Colonic mucosa (tissue), 4 donors: ENCODE measurements at regions not wholly inside any gene's neighbourhood (a gene's known extent, or its start where the extent isn't known, plus 50 kb on each side); places are given as distances from the start of the nearest gene placed in this dataset.

Source experiments
- DNase-seq: peaks from one replicate; pipeline ENCODE4 v3.0.0-alpha.2; 2020
- H3K27ac ChIP-seq: fragments of 200-600 bp; one replicate; pipeline ENCODE4 v1.8.0; 2021
- H3K27me3 ChIP-seq: fragments of 200-600 bp; one replicate; pipeline ENCODE4 v1.8.0; 2021
- H3K36me3 ChIP-seq: fragments of 200-600 bp; one replicate; pipeline ENCODE4 v1.8.0; 2021
- H3K4me1 ChIP-seq: fragments of 200-600 bp; one replicate; pipeline ENCODE4 v1.8.0; 2021; ENCODE audit warnings: mild to moderate bottlenecking
- H3K4me3 ChIP-seq: fragments of 200-600 bp; one replicate; pipeline ENCODE4 v1.8.0; 2021
- H3K9ac ChIP-seq, 2 donors: one replicate each; pipeline ENCODE4 v1.7.0; 2013; ENCODE audit warnings: control low read depth in 2 of 2, low read depth in 2 of 2, low read length in 2 of 2
- H3K9me3 ChIP-seq: fragments of 200-600 bp; one replicate; pipeline ENCODE4 v1.8.0; 2021
- CTCF ChIP-seq: fragments of 200-600 bp; IDR thresholded peaks from one replicate; pipeline ENCODE4 v1.8.0; 2022; ENCODE audit warnings: antibody characterized with exemption, mild to moderate bottlenecking
- intact Hi-C: fragments of 100-400 bp; cut with DNase I; formaldehyde crosslinking; loops from one replicate; pipeline ENCODE4 v1.14.1; 2022
- donor health status: healthy.
- donor health status: DM: no; HTN: no; CAD: no.
- donor health status: DM: no; HTN: no; CAD: no.

- DNase-seq = no peak
- no peaks in the 10 kb centered on the region for H3K4me1 ChIP-seq
- no peak overlapping the region for H3K9ac ChIP-seq
- no peak for TF ChIP-seq CTCF
- H3K27me3 ChIP-seq = no peaks in the 10 kb centered on the region
- intact Hi-C loops = no loop called here
- no peaks in the 10 kb centered on the region for H3K36me3 ChIP-seq
- H3K9me3 ChIP-seq = no peaks in the 10 kb centered on the region
- no peak overlapping the region for H3K4me3 ChIP-seq
- H3K27ac ChIP-seq = no peak overlapping the region
Observed at GRCh38 chr6:137743493-137743892, 123.6 kb upstream of the TNFAIP3 start.

- H3K4me1 ChIP-seq = peaks cover 4% of the 10 kb centered on the region
Observed at GRCh38 chr6:137744877-137745276, 122.2 kb upstream of the TNFAIP3 start.

GRCh38 chr6:137745321-137745720, 121.7 kb upstream of the TNFAIP3 start:
- TF ChIP-seq CTCF = no peak
- Histone ChIP-seq H3K9ac (no peak overlapping the region), H3K36me3 (no peaks in the 10 kb centered on the region), H3K27me3 (no peaks in the 10 kb centered on the region), H3K27ac (no peak overlapping the region), H3K9me3 (no peaks in the 10 kb centered on the region), H3K4me3 (no peak overlapping the region), H3K4me1 (peaks cover 4% of the 10 kb centered on the region)
- intact Hi-C loops = no loop called here
- no peak for DNase-seq

More at GRCh38 chr6:137744877-137745276, 122.2 kb upstream of the TNFAIP3 start:
- H3K27ac ChIP-seq = no peak overlapping the region
- H3K36me3 ChIP-seq = no peaks in the 10 kb centered on the region
- TF ChIP-seq CTCF = no peak
- DNase-seq = no peak
- intact Hi-C loops = no loop called here
- H3K27me3 ChIP-seq = no peaks in the 10 kb centered on the region
- H3K4me3 ChIP-seq = no peak overlapping the region
- H3K9me3 ChIP-seq = no peaks in the 10 kb centered on the region
- H3K9ac ChIP-seq = no peak overlapping the region

GRCh38 chr6:137746264-137746663, 120.8 kb upstream of the TNFAIP3 start:
- H3K27ac ChIP-seq = no peak overlapping the region

GRCh38 chr6:137749696-137750211, 117.3 kb upstream of the TNFAIP3 start:
- Histone ChIP-seq H3K36me3 (no peaks in the 10 kb centered on the region), H3K27ac (no peak overlapping the region), H3K9me3 (no peaks in the 10 kb centered on the region), H3K4me1 (peaks cover 4% of the 10 kb centered on the region), H3K27me3 (no peaks in the 10 kb centered on the region), H3K4me3 (no peak overlapping the region), H3K9ac (no peak overlapping the region)
- DNase-seq = no peak
- no peak for TF ChIP-seq CTCF
- intact Hi-C loops = no loop called here

More at GRCh38 chr6:137746264-137746663, 120.8 kb upstream of the TNFAIP3 start:
- Histone ChIP-seq H3K4me1 (peaks cover 4% of the 10 kb centered on the region), H3K9me3 (no peaks in the 10 kb centered on the region), H3K4me3 (no peak overlapping the region), H3K9ac (no peak overlapping the region), H3K36me3 (no peaks in the 10 kb centered on the region), H3K27me3 (no peaks in the 10 kb centered on the region)
- no peak for TF ChIP-seq CTCF
- intact Hi-C loops = no loop called here
- DNase-seq = no peak
